C4-2B (cell line): ENCODE measurements at regions not wholly inside any gene's neighbourhood (a gene's known extent, or its start where the extent isn't known, plus 50 kb on each side); places are given as distances from the start of the nearest gene placed in this dataset.

ENCODE experiments used
- H3K27ac ChIP-seq: fragments of 450-650 bp; 2 replicates; pipeline ENCODE4 v1.5.1; 2017
- CTCF ChIP-seq: fragments of 450-650 bp; conservative IDR thresholded peaks from 2 replicates; pipeline ENCODE4 v1.5.1; 2017; ENCODE audit warnings: mild to moderate bottlenecking
- ZFX ChIP-seq: fragments of 450-650 bp; IDR thresholded peaks from 2 replicates; pipeline ENCODE4 v1.6.1; 2017

- H3K27ac ChIP-seq = no peak overlapping the region
- TF ChIP-seq ZFX (no peak), CTCF (no peak)
Measured at GRCh38 chr7:18153183-18153748, 125.6 kb upstream of the PRPS1L1 start.

- no peak for TF ChIP-seq ZFX
- no peak for TF ChIP-seq CTCF
- H3K27ac ChIP-seq = no peak overlapping the region
Measured at GRCh38 chr7:18154726-18155125, 127.1 kb upstream of the PRPS1L1 start.

- H3K27ac ChIP-seq = no peak overlapping the region
- TF ChIP-seq CTCF (no peak), ZFX (no peak)
Measured at GRCh38 chr7:18157233-18157632, 129.6 kb upstream of the PRPS1L1 start.

- TF ChIP-seq ZFX = no peak
Measured at GRCh38 chr7:18162657-18163056, 135.0 kb upstream of the PRPS1L1 start.

GRCh38 chr7:18163091-18163490 is 135.4 kb upstream of the PRPS1L1 start:
- TF ChIP-seq CTCF (no peak), ZFX (no peak)
- H3K27ac ChIP-seq = no peak overlapping the region

More at GRCh38 chr7:18162657-18163056, 135.0 kb upstream of the PRPS1L1 start:
- no peak overlapping the region for H3K27ac ChIP-seq

GRCh38 chr7:18165166-18165565 is 137.5 kb upstream of the PRPS1L1 start:
- no peak overlapping the region for H3K27ac ChIP-seq
- TF ChIP-seq ZFX = no peak
- TF ChIP-seq CTCF = no peak

GRCh38 chr7:18166002-18166401 is 138.4 kb upstream of the PRPS1L1 start:
- no peak for TF ChIP-seq ZFX
- TF ChIP-seq CTCF = no peak
- no peak overlapping the region for H3K27ac ChIP-seq

GRCh38 chr7:18167815-18168214 is 140.2 kb upstream of the PRPS1L1 start:
- no peak for TF ChIP-seq ZFX
- TF ChIP-seq CTCF = no peak
- no peak overlapping the region for H3K27ac ChIP-seq
